ENCODE measurements at regions not wholly inside any gene's neighbourhood (a gene's known extent, or its start where the extent isn't known, plus 50 kb on each side); places are given as distances from the start of the nearest gene placed in this dataset.

- TF ChIP-seq CTCF (IDR thresholded peaks at IDR 0.05) (no peak), POLR2AphosphoS5 (IDR thresholded peaks at IDR 0.05) (no peak)
Measured at GRCh38 chr11:109926941-109927340, 166.3 kb upstream of the ZC3H12C start.
